ENCODE measurements at regions not wholly inside any gene's neighbourhood (a gene's known extent, or its start where the extent isn't known, plus 50 kb on each side); places are given as distances from the start of the nearest gene placed in this dataset.
A peak's percentile ranks its signal among the peaks of the same experiment; 100 is the strongest.

- TF ChIP-seq CTCF (IDR thresholded peaks at IDR 0.05; ENCODE audit: poor library complexity) (peak; percentile 79), EZH2 (IDR thresholded peaks at IDR 0.05; ENCODE audit: borderline replicate concordance) (no peak)
Measured at GRCh38 chr2:203814661-203815540, 52.7 kb upstream of the CTLA4 start.
